K562 (cell line): ENCODE measurements at regions not wholly inside any gene's neighbourhood (a gene's known extent, or its start where the extent isn't known, plus 50 kb on each side); places are given as distances from the start of the nearest gene placed in this dataset.
A peak's percentile ranks its signal among the peaks of the same experiment; 100 is the strongest.

ENCODE experiments used
- ATAC-seq: fragments of 200-7000 bp; cut with Tn5 transposase; 3 replicates; pipeline ENCODE4 v1.9.1; 2020; ENCODE audit warnings: moderate library complexity
- BruUV-seq: library from RNA; stranded (reverse); fragments of 400-500 nt; replicated peaks from 2 replicates; lab custom pipeline; 2021; lab: Mats Ljungman, UMichigan
- CTCF ChIA-PET: fragments of 300-600 bp; formaldehyde crosslinking; extraction: SDS; loops from one replicate; lab custom pipeline; 2021; ENCODE audit warnings: low intra/inter-chr PET ratio; lab: Yijun Ruan, JAX
- POLR2A ChIA-PET: fragments of 300-600, 350-650 bp; sonication (Branson Sonifier 250); formaldehyde crosslinking; extraction: SDS; loops from one replicate; lab custom pipeline; 2021; ENCODE audit warnings: antibody characterized with exemption, inconsistent platforms; lab: Yijun Ruan, JAX
- DNase-seq, 4 experiments: peaks; one replicate each; pipeline versions ENCODE4 v3.0.0 to v3.0.0-alpha.2; 2011 to 2018; ENCODE audit warnings: low spot score in 3 of 4, mixed read lengths in 3 of 4; ENCODE audit errors: extremely low read depth in 1 of 4
- FAIRE-seq: peaks from 2 replicates; lab custom pipeline; 2011; peaks lifted over from hg19 to GRCh38; lab: Jason Lieb, UNC
- H2AFZ ChIP-seq: 2 replicates; pipeline ENCODE4 v1.6.0; 2011; ENCODE audit warnings: low read depth, low read length, control low read depth, inconsistent platforms
- H3K27ac ChIP-seq: fragments of 200-600 bp; 3 replicates; pipeline ENCODE4 v1.8.0; 2011; ENCODE audit warnings: low read depth, mild to moderate bottlenecking, control low read depth, inconsistent platforms, low read length, moderate library complexity, mixed read lengths; ENCODE audit errors: extremely low read depth
- H3K27me3 ChIP-seq, 2 experiments: fragments of 300-600 bp in 1 of 2; 2 replicates in 1 of 2; 3 replicates in 1 of 2; pipeline versions ENCODE4 v1.6.0 to v1.8.0; 2011; ENCODE audit warnings: inconsistent platforms in 2 of 2, low read length in 2 of 2, mild to moderate bottlenecking in 1 of 2, mixed read lengths in 1 of 2, moderate library complexity in 1 of 2; ENCODE audit not compliant: control insufficient read depth in 2 of 2, insufficient read depth in 2 of 2
- H3K36me3 ChIP-seq: fragments of 300-600 bp; 3 replicates; pipeline ENCODE4 v1.8.0; 2011; ENCODE audit warnings: mild to moderate bottlenecking, low read length, inconsistent platforms; ENCODE audit not compliant: control insufficient read depth, insufficient read depth
- H3K4me1 ChIP-seq, 2 experiments: fragments of 200-600 bp in 1 of 2; replicated peaks in 1 of 2; 2 replicates in 1 of 2; 3 replicates in 1 of 2; pipeline versions ENCODE4 v1.5.1 to v1.8.0; 2011; ENCODE audit warnings: inconsistent platforms in 2 of 2, low read length in 2 of 2, mild to moderate bottlenecking in 1 of 2, mixed read lengths in 1 of 2, moderate library complexity in 1 of 2; ENCODE audit not compliant: control insufficient read depth in 2 of 2, insufficient read depth in 2 of 2
- H3K4me2 ChIP-seq: 2 replicates; pipeline ENCODE4 v1.6.1; 2011; ENCODE audit warnings: low read length, control low read depth, inconsistent platforms, mixed read lengths; ENCODE audit not compliant: insufficient read depth
- H3K4me3 ChIP-seq: fragments of 200-600 bp; sonication (generic), shearing (Covaris generic); 2 replicates; pipeline ENCODE4 v1.5.1; 2016; ENCODE audit warnings: control low read depth, inconsistent platforms
- H3K79me2 ChIP-seq: fragments of 200-600 bp; 3 replicates; pipeline ENCODE4 v1.8.0; 2011; ENCODE audit warnings: low read length, inconsistent platforms; ENCODE audit not compliant: control insufficient read depth, insufficient read depth
- H3K9ac ChIP-seq, 2 experiments: 2 replicates each; pipeline versions ENCODE4 v1.6.0 to v1.6.1; 2011; ENCODE audit warnings: low read depth in 2 of 2, low read length in 2 of 2, control low read depth in 1 of 2, inconsistent platforms in 1 of 2, mild to moderate bottlenecking in 1 of 2, mixed read lengths in 1 of 2; ENCODE audit not compliant: insufficient read depth in 1 of 2
- H3K9me1 ChIP-seq: one replicate; pipeline ENCODE4 v1.6.0; 2011; ENCODE audit warnings: inconsistent platforms, mild to moderate bottlenecking, low read length, moderate library complexity; ENCODE audit not compliant: control insufficient read depth, insufficient read depth
- H3K9me3 ChIP-seq: replicated peaks from 2 replicates; pipeline ENCODE4 v1.5.1; 2011; ENCODE audit warnings: low read depth, low read length, inconsistent platforms; ENCODE audit not compliant: control insufficient read depth, insufficient read depth
- H4K20me1 ChIP-seq: replicated peaks from 2 replicates; pipeline ENCODE4 v1.6.1; 2011; ENCODE audit warnings: low read length, inconsistent platforms, mixed read lengths; ENCODE audit not compliant: control insufficient read depth, insufficient read depth
- BCL6 ChIP-seq: fragments of 250-450 bp; sonication (Bioruptor Pico); IDR thresholded peaks from 2 replicates; pipeline ENCODE4 v1.4.0; 2020
- CC2D1A ChIP-seq: fragments of 450-650 bp; IDR thresholded peaks from 2 replicates; pipeline ENCODE4 v1.6.1; 2017; ENCODE audit warnings: mild to moderate bottlenecking
- ELF4 ChIP-seq: fragments of 450-650 bp; formaldehyde crosslinking; IDR thresholded peaks from 2 replicates; pipeline ENCODE4 v1.4.0; 2022; ENCODE audit warnings: missing genetic modification characterization
- GABPB1 ChIP-seq: sonication (generic); formaldehyde crosslinking; IDR thresholded peaks from 2 replicates; pipeline ENCODE4 v1.8.0; 2022; ENCODE audit warnings: mild to moderate bottlenecking, missing genetic modification reagents
- MAFK ChIP-seq: IDR thresholded peaks from 2 replicates; pipeline ENCODE4 v1.6.1; 2011; ENCODE audit warnings: low read length, improper control_type of control experiment
- NBN ChIP-seq: fragments of 450-650 bp; IDR thresholded peaks from 2 replicates; pipeline ENCODE4 v1.6.1; 2016; ENCODE audit warnings: low read depth, mild to moderate bottlenecking
- RHOXF2B ChIP-seq: fragments of 250-450 bp; sonication (Bioruptor Pico); conservative IDR thresholded peaks from 2 replicates; pipeline ENCODE4 v1.5.1; 2021
- YY1 ChIP-seq, 3 experiments: IDR thresholded peaks; 2 replicates each; pipeline ENCODE4 v1.6.1; 2011; ENCODE audit warnings: low read length in 2 of 3, mild to moderate bottlenecking in 2 of 3, moderate library complexity in 2 of 3, borderline replicate concordance in 1 of 3, control low read depth in 1 of 3, low read depth in 1 of 3; ENCODE audit not compliant: insufficient read depth in 3 of 3, insufficient replicate concordance in 2 of 3, control insufficient read depth in 1 of 3, insufficient read length in 1 of 3; ENCODE audit errors: extremely low read depth in 1 of 3
- ZNF316 ChIP-seq: fragments of 450-650 bp; IDR thresholded peaks from 2 replicates; pipeline ENCODE4 v1.6.1; 2016
- WGBS: fragments of 100-300 bp; shearing (Covaris generic); methylation state at CpG from one replicate; pipeline ENCODE4 v1.1.6; 2016; ENCODE audit warnings: low coverage, mixed read lengths; ENCODE audit not compliant: insufficient coverage; ENCODE audit errors: missing lambda C conversion rate; 5-methylcytosine and 5-hydroxymethylcytosine counted together
- in situ Hi-C: fragments of 300-500 bp; cut with MboI; formaldehyde crosslinking; loops from 4 replicates; pipeline ENCODE4 v1.15.0; 2018; ENCODE audit warnings: inconsistent platforms, mixed read lengths
- intact Hi-C: fragments of 100-400 bp; cut with micrococcal nuclease; formaldehyde crosslinking; loops from 2 replicates; pipeline ENCODE4 v1.14.2; 2022

- BruUV-seq = no TSS peak
- H3K79me2 ChIP-seq = no peaks in the 10 kb centered on the region
- no peak overlapping the region for H2AFZ ChIP-seq
- no peak for DNase-seq
- H3K9me3 ChIP-seq = no peaks in the 10 kb centered on the region
- H3K9ac ChIP-seq = no peak overlapping the region
- no peak overlapping the region for H3K4me2 ChIP-seq
- TF ChIP-seq MAFK (peak; percentile 19; the same call in 1 of the 2 replicates), YY1 (IDR thresholded peaks at IDR 0.05; ENCODE audit: borderline replicate concordance in 1 of 3, control insufficient read depth in 1 of 3, extremely low read depth in 1 of 3, insufficient read depth in 3 of 3, insufficient read length in 1 of 3, insufficient replicate concordance in 2 of 3, low read depth in 1 of 3, low read length in 2 of 3) (no peak), ZNF316 (peak; percentile 70; the same call in 1 of the 2 replicates)
- H3K27me3 ChIP-seq = no peaks in the 10 kb centered on the region
- H3K36me3 ChIP-seq = no peaks in the 10 kb centered on the region
- 2% methylated on average over 2 of the region's 2 CpGs for WGBS
- FAIRE-seq = no peak
- H4K20me1 ChIP-seq = no peaks in the 10 kb centered on the region
- ChIA-PET POLR2A (no interaction called here), CTCF (no interaction called here)
- in situ Hi-C loops = no loop called here
- H3K9me1 ChIP-seq = no peaks in the 10 kb centered on the region
- H3K27ac ChIP-seq = no peak overlapping the region
- no peaks in the 10 kb centered on the region for H3K4me1 ChIP-seq
- ATAC-seq = no peak
- intact Hi-C loops = no loop called here
- H3K4me3 ChIP-seq = no peak overlapping the region
These were observed 642.5 kb upstream of the PCDH10 start for GRCh38 chr4:132506568-132506967.

GRCh38 chr4:132513491-132513890 is 635.6 kb upstream of the PCDH10 start:
- no peak for FAIRE-seq
- Histone ChIP-seq H3K9me1 (no peaks in the 10 kb centered on the region), H3K27me3 (no peaks in the 10 kb centered on the region), H3K4me2 (no peak overlapping the region), H3K4me3 (no peak overlapping the region), H3K36me3 (no peaks in the 10 kb centered on the region), H3K9ac (no peak overlapping the region), H3K79me2 (no peaks in the 10 kb centered on the region), H2AFZ (no peak overlapping the region), H3K27ac (no peak overlapping the region), H3K9me3 (no peaks in the 10 kb centered on the region; the same call in 1 of the 2 replicates), H3K4me1 (no peaks in the 10 kb centered on the region), H4K20me1 (no peaks in the 10 kb centered on the region)
- ChIA-PET CTCF (no interaction called here), POLR2A (no interaction called here)
- WGBS = 8% methylated on average over 2 of the region's 2 CpGs
- no peak for TF ChIP-seq CC2D1A
- TF ChIP-seq ELF4 (CRISPR knock-in tag) = no peak
- TF ChIP-seq NBN = no peak
- no peak for TF ChIP-seq RHOXF2B (CRISPR knock-in tag)
- no peak for TF ChIP-seq GABPB1 (CRISPR knock-in tag)
- no peak for TF ChIP-seq BCL6 (CRISPR knock-in tag)
- ATAC-seq = no peak
- intact Hi-C loops = no loop called here
- in situ Hi-C loops = no loop called here
- DNase-seq = no peak
- no TSS peak for BruUV-seq
